Kidney tubule cell (primary cell): ENCODE measurements at regions not wholly inside any gene's neighbourhood (a gene's known extent, or its start where the extent isn't known, plus 50 kb on each side); places are given as distances from the start of the nearest gene placed in this dataset.

Experiments
- DNase-seq: peaks from one replicate; pipeline ENCODE4 v3.0.0-alpha.2; 2018; ENCODE audit warnings: low spot score

GRCh38 chr11:95349345-95349942 is 118.4 kb upstream of the SESN3 start:
- no peak for DNase-seq

- no peak for DNase-seq
Observed at GRCh38 chr11:95346265-95346664, 115.3 kb upstream of the SESN3 start.

DNA sequence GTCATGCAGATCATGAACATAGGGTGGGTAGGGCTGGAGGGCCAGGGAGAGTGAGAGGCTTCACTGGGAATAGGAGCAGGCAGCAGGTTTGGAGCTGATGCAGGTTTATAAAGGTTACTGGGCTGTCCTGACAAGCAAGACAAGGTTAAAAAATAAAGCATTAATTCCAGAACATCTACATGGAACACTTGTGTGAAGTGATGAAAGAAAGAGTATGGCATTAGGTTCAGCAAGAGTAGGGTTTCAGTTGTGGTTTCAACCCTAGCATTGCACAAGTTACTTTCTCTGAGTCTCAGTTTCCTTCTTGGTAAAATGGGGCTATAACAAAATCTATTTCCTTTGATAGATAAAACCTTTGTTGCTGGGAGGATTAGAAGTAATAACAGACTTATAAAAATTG is 114.6 kb upstream of the SESN3 start:
- DNase-seq = no peak

DNA sequence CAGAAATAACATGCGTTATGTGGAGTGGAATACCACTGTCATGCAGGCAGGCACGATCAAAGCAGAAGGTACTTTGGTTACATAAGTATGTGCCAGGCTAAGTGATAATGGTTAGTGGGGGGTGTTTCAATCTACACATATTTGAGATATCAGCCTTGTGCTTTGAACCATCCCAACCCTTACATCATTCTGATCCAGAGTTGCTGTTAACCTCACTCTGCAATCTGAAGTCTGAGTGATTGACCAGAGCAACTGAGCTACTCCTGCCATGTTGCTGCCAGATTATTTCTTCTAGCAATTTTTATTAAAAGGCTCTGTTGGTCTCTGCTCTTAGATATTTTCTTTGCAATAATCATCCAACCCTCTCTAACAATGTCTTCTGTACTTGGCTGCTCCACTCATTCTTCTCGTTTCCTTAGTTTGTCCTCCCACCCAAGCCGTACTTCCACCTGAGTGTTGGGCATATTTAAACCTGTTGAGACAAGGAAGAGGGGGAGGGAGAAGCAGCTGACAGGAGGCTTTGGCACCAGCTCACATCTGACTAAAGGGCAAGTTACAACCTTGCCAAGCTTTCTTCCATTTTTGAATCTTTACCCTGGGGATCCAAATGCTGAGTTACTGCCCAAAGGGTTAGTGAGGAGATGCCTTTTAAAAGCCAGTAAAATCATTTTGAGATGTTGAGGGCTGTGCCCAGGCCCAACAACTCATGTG is 114.1 kb upstream of the SESN3 start:
- no peak for DNase-seq

DNA sequence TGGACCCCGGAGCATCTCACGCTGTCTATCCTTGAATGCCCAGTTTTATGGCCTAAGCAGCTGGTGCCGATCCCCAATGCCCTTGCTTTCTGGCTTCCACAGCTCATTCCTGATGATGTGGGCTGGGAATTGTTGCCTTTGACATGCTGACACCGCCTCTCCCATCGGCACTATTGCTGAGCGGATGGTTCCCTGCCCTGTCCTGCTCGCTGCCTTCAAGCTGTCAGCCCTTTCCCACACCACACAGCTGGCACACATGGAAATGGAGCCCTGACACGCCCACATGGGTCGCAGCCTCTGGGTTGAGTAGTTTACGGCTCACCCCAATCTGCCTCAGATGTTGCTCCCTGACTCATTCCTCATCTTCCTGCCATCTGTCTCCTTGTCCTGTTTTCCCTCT is 110.2 kb upstream of the SESN3 start:
- no peak for DNase-seq

DNA sequence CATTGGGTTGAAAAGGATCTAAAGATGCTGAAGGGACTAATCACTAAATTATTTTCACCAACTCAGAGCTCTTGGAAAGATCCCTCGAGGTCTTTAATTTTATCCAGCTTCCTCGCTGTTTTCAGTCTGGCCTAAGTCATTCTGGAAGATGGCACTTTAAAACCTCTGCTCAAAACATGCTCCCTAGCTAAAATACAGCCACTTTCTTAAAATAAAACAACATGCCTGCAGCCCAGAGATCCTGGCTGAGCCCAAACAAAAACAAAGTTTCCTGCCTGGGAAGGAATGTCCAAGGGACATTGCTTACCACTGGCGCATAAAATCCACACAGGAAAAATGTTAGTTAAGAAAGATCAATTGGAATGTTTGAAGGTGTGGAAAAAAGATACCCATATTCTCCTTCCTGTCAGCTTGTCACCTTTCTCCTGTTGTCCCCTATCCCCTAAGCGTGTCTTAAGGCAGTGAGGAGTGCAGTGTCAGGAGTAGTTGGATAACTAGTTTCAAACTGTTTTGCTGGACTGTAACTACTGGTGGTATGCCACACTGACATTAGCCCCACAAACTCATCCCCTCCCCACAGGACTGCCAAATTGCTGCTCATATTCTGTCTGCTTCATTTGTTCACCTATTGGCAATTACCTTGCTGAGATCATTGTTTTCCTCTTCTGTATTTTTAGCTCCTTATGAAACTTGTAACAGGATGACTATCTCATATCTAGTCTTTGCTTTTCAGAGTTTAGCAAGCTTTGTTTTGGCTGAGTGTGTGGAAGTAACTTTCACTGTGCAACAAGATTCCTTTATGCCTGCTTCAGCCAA is 108.3 kb upstream of the SESN3 start:
- peak; percentile 7 for DNase-seq

DNA sequence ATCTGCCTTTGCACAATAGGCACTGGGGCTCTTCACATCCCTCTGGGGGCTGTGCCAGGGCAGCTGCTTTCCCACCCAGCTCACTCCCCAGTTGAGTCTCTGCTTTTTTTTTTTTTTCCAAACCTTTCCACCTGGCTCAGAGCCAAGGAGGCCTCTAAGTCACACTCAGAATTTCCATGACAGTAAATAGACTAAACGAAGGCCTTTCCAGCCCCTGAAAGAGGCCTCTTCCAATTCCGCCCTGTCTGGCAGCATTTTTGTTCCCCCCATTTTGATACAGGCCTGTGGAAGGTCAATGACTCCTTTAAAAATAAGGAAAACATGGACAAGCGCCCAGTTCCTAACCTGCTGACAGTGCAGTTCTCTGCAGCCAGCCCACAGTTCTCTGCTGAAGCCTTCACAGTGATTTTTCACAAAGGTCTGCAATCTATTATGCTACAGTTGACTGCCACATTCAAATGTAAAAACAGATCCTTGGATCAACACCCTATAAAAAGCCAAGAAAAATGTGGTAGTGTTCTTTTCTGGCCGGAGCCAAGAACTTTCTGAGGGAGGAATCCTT is 107.5 kb upstream of the SESN3 start:
- DNase-seq = peak; percentile 24

DNA sequence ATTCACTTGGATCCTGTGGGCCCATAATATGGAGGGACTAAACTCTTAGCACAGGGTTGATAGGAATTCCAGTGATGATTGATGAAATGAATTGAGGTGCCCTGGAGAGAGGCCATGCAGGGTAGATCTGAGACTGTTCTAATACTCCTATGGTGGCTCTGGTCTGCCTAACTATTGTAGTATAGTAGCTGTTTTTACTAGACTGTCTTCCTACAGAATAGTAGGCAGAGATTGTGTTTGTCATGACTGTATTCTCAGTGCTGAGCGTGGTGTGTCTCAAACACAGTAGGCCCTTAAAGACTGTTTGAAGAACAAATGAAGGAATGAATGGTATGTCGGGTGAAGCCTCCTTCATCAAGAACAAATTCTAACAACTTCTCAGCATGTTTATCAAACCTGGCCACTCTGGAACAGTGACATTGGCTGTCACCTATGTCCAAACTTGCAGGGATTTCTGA is 107.0 kb upstream of the SESN3 start:
- no peak for DNase-seq

GRCh38 chr11:95337175-95337957 is 106.4 kb upstream of the SESN3 start:
- peak; percentile 21 for DNase-seq

DNA sequence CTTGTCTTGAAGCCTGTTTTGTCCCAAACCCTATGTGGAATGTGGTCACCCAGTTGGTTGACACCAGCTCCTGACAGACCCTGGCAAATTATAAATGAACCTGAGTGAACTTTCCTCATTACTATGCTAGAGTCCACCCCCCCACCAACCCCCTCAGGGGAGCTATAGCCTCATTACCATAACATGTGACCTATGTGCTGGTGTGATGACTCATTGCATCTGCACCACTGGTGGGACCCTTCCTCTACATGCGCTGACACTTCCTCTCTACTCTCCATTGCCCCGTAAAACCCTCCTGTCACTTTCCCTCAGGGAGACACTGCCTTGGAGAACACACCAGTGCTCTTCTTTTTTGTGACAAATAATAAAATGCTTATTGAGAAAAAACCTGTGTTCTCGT is 105.0 kb upstream of the SESN3 start:
- DNase-seq = no peak

DNA sequence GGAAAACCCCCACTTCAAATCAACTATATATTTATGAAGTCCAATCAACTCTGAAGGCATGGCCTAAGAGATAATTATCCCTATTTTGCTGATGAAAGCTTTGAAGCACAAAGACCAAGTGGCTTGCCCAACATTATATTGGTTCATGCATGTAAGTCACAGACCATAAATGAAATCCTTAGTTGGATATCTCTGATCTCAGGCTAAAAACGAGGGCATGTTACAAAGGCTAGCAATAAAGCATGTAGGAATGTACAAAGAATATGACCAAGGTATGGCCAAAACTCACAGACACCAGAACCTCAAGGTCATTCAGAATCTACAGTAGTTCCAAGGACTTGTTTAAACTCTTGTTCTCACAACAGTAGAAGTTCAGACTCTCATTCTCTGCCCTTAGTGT is 100.2 kb upstream of the SESN3 start:
- DNase-seq = no peak

DNA sequence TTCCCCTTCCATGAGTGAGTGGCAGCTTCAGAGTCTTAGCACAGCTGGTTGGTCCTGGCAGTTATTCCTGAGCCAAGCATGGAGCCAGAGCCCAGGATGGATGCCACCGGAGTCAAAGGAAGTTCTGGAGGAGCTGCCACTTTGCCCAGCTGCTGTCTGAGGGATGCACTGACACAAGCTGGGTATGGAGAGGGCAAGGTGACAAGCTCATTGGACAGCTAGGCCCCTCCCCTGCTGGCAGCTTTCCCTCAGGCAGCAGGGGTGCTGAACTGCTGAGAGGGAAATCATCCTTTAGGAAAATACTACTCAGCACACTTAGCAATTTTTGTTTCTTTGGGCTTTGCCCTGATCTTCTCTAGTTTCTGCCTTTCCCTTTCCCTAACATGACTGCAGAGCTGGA is 99.3 kb upstream of the SESN3 start:
- DNase-seq = peak; percentile 10

DNA sequence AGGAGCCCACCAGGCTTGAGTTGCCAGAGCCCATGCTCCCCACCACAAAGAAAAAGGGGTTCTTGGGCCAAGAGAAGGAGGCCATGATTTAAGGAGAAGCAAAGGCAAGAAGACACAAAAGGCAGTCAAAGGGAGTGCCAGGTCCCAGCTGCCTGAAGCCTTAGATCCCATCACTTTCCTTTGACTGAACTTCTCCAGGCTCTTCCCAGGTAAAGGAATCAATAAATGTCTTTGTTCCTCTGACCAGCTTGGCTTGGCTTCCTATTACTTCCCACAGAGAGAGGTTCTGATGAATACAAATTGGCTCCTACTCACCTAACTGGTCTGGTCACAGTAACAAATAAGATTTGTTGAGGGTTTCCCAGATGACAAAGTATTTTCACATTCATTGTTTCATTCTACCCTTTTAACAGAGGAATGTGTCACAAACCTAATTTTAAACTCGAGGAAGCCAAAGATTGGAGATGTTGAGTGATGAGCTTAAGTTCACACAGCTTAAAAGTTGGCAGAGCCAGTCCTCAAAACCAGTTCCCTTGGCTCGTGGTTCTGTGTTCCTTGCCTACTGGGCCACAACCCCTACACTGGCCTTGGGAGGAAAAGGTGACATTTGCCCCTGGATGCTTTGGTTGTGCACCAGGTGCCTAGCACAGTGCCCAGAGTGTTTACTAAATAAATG is 96.4 kb upstream of the SESN3 start:
- no peak for DNase-seq

- DNase-seq = no peak
Observed at GRCh38 chr11:95325777-95326258, 94.8 kb upstream of the SESN3 start.

- no peak for DNase-seq
Observed at GRCh38 chr11:95324826-95325225, 93.8 kb upstream of the SESN3 start.

DNA sequence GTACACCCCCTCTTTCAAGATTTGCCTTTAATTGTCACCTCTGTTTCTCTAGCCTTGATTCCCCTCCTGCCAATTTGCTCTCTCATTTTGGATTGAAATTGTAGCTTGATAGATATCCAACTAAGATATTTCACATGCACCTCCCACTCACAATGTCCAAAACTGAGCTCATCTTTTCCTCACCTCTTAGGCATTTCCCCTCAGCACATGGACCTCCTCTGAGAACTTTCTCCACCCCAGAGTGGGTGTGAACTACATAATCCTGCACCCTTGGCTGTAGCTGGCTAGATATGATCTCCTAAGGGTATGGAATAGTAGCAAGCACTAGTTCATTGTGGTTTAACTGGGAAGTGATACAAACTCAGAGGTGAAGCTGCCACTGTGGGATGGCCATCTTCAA is 91.5 kb upstream of the SESN3 start:
- peak; percentile 50 for DNase-seq

DNA sequence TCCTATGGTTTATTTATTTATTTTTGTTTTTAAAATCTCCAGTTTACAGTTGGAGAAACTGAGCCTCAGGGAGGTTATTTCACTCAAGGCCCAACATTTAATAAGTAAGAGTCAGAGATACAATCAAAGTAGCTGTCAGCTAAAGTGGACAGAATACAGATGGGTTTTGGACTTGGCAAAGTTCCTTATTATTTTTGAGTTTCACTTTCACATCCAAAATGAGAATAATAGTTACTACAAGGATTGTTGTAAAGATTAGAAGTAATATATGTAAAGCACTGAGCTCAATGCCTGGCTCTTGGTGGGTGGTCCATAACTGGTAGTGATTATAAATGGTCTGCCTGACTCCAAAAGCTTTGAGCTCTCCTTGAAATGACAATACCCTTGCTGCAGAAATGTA is 87.5 kb upstream of the SESN3 start:
- no peak for DNase-seq

DNA sequence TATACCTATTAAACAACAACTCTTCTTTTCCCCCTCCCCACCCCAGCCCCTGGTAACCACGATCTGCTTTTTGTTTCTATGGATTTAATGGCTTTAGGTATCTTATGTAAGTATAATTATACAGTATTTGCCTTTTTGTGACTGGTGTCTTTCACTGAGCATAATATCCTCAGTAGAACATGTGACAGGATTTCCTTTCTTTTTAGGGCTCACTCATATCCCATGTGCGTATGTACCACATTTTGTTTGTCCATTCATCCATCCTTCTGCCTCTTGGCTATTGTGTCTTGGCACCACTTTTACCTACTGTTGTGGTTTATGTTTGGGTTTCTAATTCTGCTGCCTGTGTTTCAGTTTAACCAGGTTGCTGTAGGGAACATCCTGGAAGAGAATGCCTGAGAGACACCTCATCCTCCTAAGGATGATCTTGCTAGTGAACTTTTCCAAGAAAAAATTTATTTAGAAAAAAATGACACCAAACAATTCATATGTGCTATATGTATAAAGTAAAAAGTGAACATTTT is 77.6 kb upstream of the SESN3 start:
- DNase-seq = peak; percentile 52

- no peak for DNase-seq
Observed at GRCh38 chr11:95307286-95307685, 76.3 kb upstream of the SESN3 start.

- no peak for DNase-seq
Observed at GRCh38 chr11:95306801-95307200, 75.8 kb upstream of the SESN3 start.

GRCh38 chr11:95306123-95306522 is 75.1 kb upstream of the SESN3 start:
- DNase-seq = no peak
